GM19025 (cell line): ENCODE measurements at regions not wholly inside any gene's neighbourhood (a gene's known extent, or its start where the extent isn't known, plus 50 kb on each side); places are given as distances from the start of the nearest gene placed in this dataset.

Experiments
- ATAC-seq: cut with Tn5 transposase; IDR thresholded peaks from one replicate; pipeline ENCODE4 v1.9.1; 2021; ENCODE audit warnings: mild to moderate bottlenecking, low read depth, moderate library complexity; ENCODE audit not compliant: unreplicated experiment

GRCh38 chr1:234941321-234942011 lies 187.2 kb downstream of the TOMM20 start:
- no peak for ATAC-seq

DNA sequence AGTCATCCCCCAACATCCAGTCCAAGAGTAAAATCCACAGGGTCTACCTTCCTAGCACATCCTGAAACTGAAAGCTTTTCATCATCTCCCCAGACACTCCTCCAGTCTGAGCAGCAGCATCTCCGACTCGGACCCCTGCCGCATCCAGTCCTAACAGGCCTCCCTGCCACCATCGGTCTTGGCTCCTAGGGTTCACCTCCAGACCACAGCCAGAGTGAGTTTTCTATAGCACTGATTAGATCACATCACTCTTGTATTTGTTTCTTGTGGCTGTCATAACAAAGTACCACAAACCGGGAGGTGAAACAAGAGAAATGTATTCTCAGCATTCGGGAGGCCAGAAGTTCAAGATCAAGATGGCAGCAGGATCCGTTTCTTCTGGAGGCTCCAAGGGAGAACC lies 187.8 kb downstream of the TOMM20 start:
- no peak for ATAC-seq

DNA sequence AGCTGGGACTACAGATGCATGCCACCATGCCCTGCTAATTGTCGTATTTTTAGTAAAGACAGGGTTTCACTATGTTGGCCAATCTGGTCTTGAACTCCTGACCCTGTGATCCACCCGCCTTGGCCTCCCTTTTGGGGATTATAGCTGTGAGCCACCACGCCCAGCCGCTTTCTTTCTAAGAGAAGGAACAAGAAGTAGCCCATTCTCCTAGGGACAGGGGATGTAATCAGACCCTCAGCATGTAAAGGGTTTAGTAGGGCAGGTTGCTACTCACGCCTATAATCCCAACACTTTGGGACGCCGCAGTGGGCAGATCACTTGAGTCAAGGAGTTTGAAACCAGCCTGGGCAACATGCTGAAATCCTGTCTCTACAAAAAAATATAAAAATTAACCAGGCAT lies 189.7 kb downstream of the TOMM20 start:
- no peak for ATAC-seq

GRCh38 chr1:234938135-234938534 lies 190.5 kb downstream of the TOMM20 start:
- ATAC-seq, result no peak

DNA sequence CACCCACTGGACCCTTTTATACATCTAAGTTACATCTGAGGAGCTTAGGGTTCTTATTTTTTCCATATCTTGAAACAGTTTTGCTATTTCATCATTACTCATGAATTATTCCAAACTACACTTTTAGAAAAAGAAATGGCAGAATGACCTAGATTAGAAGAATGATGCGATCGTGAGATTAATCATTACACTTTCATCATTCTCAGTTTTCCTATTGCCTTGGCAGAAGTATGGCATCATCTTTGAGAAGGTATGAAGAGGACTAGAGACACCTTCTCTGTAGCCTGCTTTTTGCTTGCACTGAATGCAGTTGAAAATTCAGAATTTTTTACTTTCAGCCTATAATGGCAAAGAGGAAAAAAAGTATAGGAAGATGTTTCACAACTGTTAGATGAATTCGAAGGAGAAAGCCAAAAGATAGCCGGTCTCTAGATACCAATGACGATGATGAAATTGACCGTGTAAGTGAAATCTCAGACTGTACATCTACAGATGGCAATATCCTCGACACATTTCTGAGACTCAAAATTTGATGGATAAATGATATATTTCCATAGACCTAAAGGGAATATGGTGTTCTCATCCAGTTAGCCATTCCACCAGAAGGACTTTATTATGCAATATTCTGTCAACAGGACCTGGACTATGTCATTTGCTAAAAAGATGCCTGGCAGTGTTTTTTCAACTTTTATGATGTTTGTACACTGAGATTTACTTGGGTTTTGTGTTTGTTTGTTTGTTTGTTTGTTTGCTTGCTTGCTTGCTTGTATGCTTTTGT lies 191.8 kb downstream of the TOMM20 start:
- ATAC-seq, result no peak

GRCh38 chr1:234934611-234935033 lies 194.0 kb downstream of the TOMM20 start:
- ATAC-seq, result no peak

- peak; percentile 78 for ATAC-seq
These were observed 195.2 kb downstream of the TOMM20 start for GRCh38 chr1:234933475-234933874.

- ATAC-seq, result peak; percentile 30
These were observed 195.9 kb downstream of the TOMM20 start for GRCh38 chr1:234932511-234933430.

DNA sequence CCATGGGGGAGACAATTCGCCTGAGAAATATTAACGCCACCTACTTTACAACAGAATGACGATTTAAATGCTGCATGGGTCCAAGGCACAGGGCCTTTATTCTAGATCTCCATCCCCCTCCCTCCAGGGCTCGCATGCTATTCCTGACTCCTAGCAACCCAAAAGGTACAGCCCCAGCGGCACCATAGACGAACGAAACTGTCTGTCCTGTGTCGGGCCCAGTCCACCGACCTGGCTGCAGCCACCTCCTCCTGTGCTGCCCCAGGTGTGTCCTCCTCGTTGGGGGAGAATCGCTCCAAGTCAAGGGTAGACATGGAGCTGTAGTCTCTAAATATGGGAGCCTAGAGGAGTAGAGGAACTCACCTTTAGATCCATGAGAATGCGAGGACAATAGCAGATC lies 196.5 kb downstream of the TOMM20 start:
- no peak for ATAC-seq

GRCh38 chr1:234931404-234931973 lies 197.1 kb downstream of the TOMM20 start:
- no peak for ATAC-seq

DNA sequence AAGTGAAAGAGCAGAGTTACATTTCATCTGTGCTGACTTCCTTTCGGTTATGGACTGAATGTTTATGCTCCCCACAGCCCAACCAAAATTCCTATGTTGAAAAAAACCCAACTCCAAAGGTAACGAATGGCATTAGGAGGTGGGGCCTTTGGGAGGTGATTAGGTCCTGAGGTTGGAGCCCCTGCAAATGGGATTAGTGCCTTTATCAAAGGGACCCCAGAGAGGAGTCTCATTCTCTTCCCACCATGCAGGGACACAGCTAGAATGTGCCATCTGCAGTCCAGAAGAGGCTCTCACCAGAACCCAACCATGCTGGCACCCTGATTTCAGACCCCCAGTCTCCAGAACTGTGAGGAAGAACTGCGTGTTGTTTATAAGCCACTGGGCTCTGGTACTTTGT lies 199.3 kb downstream of the TOMM20 start:
- no peak for ATAC-seq

DNA sequence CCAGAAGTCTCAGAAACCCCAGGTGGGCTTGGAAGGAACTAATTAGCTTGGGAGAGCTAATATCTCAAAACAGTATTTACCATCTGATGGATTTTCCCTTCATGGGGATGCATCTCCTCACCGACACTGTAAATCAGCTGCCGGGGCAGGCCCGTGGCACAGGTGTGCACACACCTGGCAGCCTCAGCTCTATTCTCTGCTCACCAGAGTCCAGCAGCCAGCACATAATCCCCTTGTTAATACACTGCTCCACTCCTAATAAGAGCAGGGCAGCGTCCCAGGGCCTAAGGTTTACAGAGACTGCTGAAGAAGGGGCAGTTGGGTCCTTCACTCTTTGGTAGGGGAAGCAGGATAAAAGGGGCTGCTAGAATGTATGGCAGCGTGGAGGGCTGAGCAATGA lies 200.0 kb downstream of the TOMM20 start:
- ATAC-seq, result no peak

DNA sequence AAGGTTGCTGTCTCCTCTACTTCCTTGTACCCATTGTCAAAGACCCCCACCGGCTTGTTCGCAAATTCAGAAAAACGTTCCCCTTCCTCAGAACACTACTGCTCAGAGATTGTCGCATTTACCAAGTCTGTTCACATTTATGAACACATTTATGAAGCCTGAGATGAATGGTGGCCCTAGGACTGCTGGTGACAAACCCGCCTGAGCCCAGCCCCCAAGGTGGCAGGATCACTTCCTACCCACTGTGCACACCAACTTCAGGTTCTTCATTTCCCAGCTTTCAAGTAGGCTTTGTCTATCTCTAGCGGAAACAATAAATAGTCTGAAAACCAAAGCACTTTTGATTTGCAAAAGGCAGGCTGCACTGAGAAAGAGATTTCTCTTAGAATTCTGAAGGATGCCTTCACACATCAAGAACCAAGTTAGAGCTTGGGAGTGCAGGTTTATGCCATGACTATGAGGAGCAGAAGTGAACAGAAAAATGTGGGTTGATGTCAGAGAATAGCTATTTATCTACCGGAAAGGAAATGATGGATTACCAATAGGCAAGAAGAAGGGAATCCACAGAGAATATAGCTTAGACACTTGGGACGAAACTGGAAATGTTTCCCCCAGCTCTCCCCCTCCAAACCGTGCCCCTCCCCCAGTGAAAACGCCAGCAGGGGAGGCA lies 200.5 kb downstream of the TOMM20 start:
- no peak for ATAC-seq

GRCh38 chr1:234927312-234927970 lies 201.2 kb downstream of the TOMM20 start:
- ATAC-seq, result no peak

DNA sequence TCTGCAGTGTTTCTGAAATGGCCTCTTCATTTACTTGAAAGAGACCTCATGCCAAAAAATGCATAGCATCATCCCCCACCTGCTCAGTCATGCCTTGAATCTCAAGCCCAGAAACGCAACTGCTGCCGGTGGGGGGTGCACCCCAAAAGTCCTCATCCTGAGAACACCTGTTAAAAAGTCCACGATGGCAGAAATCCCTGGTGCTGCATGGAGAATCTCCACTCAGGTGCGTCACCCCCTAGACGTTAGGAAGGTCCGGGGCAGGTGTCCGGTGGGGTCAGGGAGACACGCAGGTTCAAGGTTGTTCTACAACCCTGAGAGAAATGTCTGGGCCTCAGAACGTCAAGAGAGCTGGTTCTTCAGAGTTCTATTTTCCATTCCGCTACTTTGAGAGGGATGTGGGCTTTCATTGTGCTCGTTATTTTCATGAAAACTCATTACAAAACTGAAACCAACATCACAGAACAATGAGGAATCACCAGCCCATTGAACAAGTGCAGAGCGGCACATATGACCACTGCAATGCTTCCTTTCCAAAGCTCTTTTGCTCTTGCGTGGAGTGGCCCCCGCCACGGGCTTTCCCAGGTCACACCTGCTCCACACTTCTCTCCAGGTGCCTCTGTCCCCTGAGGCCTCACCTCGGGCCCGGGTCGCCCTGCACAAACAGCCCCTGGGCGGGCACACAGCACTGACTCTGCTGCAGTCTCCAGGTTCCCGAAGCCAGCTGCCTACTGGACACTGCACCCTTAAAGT lies 201.9 kb downstream of the TOMM20 start:
- ATAC-seq, result peak; percentile 87

DNA sequence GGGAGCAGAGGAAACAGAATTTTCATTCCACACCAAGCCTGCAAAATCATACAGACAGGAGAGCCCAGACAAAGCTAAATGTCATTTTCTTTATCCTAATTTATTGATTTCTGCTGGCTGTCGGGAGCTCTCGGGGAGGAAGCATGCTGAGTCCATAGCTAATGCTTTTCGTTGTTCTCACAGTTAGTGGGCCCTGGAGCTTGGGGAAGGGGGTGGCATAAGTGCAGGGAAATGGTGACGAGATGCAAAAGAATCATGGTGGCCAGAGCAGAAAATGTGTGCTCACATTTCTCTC lies 202.4 kb downstream of the TOMM20 start:
- ATAC-seq, result no peak

- no peak for ATAC-seq
These were observed 203.0 kb downstream of the TOMM20 start for GRCh38 chr1:234925440-234926263.
